HUES6 (cell line): ENCODE measurements at regions not wholly inside any gene's neighbourhood (a gene's known extent, or its start where the extent isn't known, plus 50 kb on each side); places are given as distances from the start of the nearest gene placed in this dataset.
"Not testable (repeated sequence)": the region's sequence is repeated elsewhere in the genome, so short reads cannot be mapped to it uniquely, and the experiment has no call there.

Source experiments
- H3K27ac ChIP-seq: 2 replicates; pipeline ENCODE4 v1.7.0; 2013; ENCODE audit warnings: low read depth, mild to moderate bottlenecking, low read length, inconsistent platforms
- H3K27me3 ChIP-seq: 2 replicates; pipeline ENCODE4 v1.6.1; 2013; ENCODE audit warnings: low read length; ENCODE audit not compliant: control insufficient read depth, insufficient read depth
- H3K36me3 ChIP-seq: 2 replicates; pipeline ENCODE4 v1.6.1; 2013; ENCODE audit warnings: low read length; ENCODE audit not compliant: control insufficient read depth, insufficient read depth
- H3K4me1 ChIP-seq: 2 replicates; pipeline ENCODE4 v1.6.1; 2013; ENCODE audit warnings: low read length; ENCODE audit not compliant: control insufficient read depth, insufficient read depth
- H3K4me3 ChIP-seq: 2 replicates; pipeline ENCODE4 v1.5.1; 2013; ENCODE audit warnings: low read depth, low read length
- H3K9ac ChIP-seq: one replicate; pipeline ENCODE4 v1.6.1; 2013; ENCODE audit warnings: mild to moderate bottlenecking, low read length
- H3K9me3 ChIP-seq: 2 replicates; pipeline ENCODE4 v1.6.1; 2013; ENCODE audit warnings: low read depth, low read length; ENCODE audit not compliant: control insufficient read depth, insufficient read depth

- no peaks in the 10 kb centered on the region for H3K36me3 ChIP-seq
- H3K9me3 ChIP-seq: peaks cover 35% of the 10 kb centered on the region
- H3K4me1 ChIP-seq: no peaks in the 10 kb centered on the region
- H3K9ac ChIP-seq: no peak overlapping the region
- no peaks in the 10 kb centered on the region for H3K27me3 ChIP-seq
- H3K4me3 ChIP-seq: no peak overlapping the region
- H3K27ac ChIP-seq: no peak overlapping the region
Measured at GRCh38 chr20:30593572-30593971, 663.9 kb upstream of the DEFB115 start.

DNA sequence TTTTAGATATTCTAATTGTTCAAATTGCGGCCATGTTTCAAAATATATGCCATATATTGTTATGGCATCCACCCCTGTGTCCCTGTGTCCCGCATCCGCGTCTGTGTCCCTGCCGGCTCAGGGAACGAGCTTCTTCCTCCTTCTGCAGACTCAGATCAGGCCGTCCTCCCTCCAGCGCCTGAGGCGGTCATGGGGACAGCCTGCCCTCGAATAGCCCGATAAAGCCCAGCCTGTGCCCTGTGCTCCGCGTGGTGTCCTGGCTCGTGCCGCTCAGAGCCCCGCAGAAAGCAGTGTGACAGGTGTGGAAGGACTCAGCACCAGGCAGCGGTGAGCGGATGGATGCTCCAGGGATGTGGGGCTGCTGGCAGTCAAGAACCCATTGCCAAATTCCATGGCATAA, 663.4 kb upstream of the DEFB115 start:
- H3K36me3 ChIP-seq: no peaks in the 10 kb centered on the region
- no peak overlapping the region for H3K27ac ChIP-seq
- H3K4me1 ChIP-seq: no peaks in the 10 kb centered on the region
- H3K9me3 ChIP-seq: peaks cover 38% of the 10 kb centered on the region
- H3K4me3 ChIP-seq: no peak overlapping the region
- H3K9ac ChIP-seq: no peak overlapping the region
- H3K27me3 ChIP-seq: no peaks in the 10 kb centered on the region

- Histone ChIP-seq H3K9ac (no peak overlapping the region), H3K27me3 (no peaks in the 10 kb centered on the region), H3K36me3 (no peaks in the 10 kb centered on the region), H3K9me3 (peaks cover 43% of the 10 kb centered on the region), H3K4me1 (no peaks in the 10 kb centered on the region), H3K4me3 (no peak overlapping the region), H3K27ac (no peak overlapping the region)
Measured at GRCh38 chr20:30595698-30596097, 661.8 kb upstream of the DEFB115 start.

- H3K27ac ChIP-seq, H3K27me3 ChIP-seq, H3K36me3 ChIP-seq, H3K4me3 ChIP-seq, H3K4me1 ChIP-seq, H3K9ac ChIP-seq: not testable (repeated sequence)
- H3K9me3 ChIP-seq: peaks cover 57% of the 10 kb centered on the region
Measured at GRCh38 chr20:30597429-30597828, 660.0 kb upstream of the DEFB115 start.

- Histone ChIP-seq H3K36me3 (no peaks in the 10 kb centered on the region), H3K9ac (no peak overlapping the region), H3K27me3 (no peaks in the 10 kb centered on the region), H3K4me1 (no peaks in the 10 kb centered on the region), H3K4me3 (no peak overlapping the region), H3K27ac (no peak overlapping the region), H3K9me3 (peaks cover 67% of the 10 kb centered on the region)
Measured at GRCh38 chr20:30598460-30599230, 658.8 kb upstream of the DEFB115 start.

DNA sequence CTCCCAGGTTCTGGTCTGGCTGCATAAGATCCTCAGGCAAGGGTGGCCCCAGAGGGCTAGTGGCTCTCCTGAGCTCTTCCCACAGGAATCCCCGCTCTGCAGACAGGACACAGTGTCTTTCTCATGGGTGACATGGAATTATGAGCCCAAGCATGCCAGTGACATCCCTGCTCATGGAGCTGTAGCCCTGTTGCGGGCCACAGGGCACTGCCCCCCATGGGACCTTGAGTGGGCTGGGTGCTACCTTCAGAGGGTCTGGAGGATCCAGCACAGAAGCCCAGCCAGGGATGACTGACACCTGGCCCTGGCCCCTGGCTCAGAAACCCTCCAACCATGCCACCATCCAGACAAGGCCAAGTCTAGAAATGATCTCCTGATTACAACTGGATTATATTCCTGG, 657.5 kb upstream of the DEFB115 start:
- H3K27ac ChIP-seq: no peak overlapping the region
- H3K9me3 ChIP-seq: peaks cover 69% of the 10 kb centered on the region
- H3K36me3 ChIP-seq: no peaks in the 10 kb centered on the region
- H3K4me1 ChIP-seq: no peaks in the 10 kb centered on the region
- H3K27me3 ChIP-seq: no peaks in the 10 kb centered on the region
- H3K4me3 ChIP-seq: no peak overlapping the region
- no peak overlapping the region for H3K9ac ChIP-seq

- no peaks in the 10 kb centered on the region for H3K27me3 ChIP-seq
- no peak overlapping the region for H3K4me3 ChIP-seq
- H3K27ac ChIP-seq: no peak overlapping the region
Measured at GRCh38 chr20:30601974-30602373, 655.5 kb upstream of the DEFB115 start.

GRCh38 chr20:30602424-30602823, 655.0 kb upstream of the DEFB115 start:
- no peak overlapping the region for H3K4me3 ChIP-seq
- peaks cover 78% of the 10 kb centered on the region for H3K9me3 ChIP-seq

More at GRCh38 chr20:30601974-30602373, 655.5 kb upstream of the DEFB115 start:
- Histone ChIP-seq H3K9ac (no peak overlapping the region), H3K36me3 (no peaks in the 10 kb centered on the region), H3K4me1 (no peaks in the 10 kb centered on the region), H3K9me3 (peaks cover 79% of the 10 kb centered on the region)

GRCh38 chr20:30606990-30607389, 650.5 kb upstream of the DEFB115 start:
- peaks cover 85% of the 10 kb centered on the region for H3K9me3 ChIP-seq

More at GRCh38 chr20:30602424-30602823, 655.0 kb upstream of the DEFB115 start:
- H3K9ac ChIP-seq: no peak overlapping the region
- no peaks in the 10 kb centered on the region for H3K4me1 ChIP-seq
- no peaks in the 10 kb centered on the region for H3K36me3 ChIP-seq
- no peaks in the 10 kb centered on the region for H3K27me3 ChIP-seq
- no peak overlapping the region for H3K27ac ChIP-seq

DNA sequence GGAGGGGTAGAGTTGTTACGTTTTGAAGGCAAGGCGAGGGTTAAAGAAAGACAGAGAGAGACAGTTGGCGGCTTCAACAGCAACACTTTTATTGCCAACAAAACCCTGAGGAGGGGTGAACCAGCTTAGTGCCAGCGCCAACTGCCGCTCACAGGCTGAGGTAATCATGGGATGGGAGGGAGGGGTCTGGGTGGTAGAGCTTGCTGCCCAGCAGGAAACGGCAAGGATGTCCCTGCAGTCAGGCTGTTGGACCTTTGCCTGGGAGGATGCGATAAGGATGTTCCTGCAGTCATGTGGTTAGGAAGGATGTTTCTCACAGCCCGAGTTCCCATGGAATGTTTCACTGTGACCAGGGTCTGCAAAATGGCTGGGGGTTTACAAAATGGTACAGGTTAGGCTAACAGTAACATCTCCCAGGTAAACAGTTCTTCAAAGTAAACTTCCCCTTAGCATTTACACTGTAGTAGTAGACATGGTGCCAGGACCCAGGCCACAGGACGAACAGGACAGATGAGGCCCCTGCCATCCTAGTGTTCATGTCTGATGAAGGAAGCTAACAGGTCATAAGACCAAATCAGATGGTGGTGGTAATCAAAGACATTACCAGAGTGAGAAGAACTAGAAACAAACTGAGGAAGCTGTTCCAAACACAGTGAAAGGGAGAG, 647.3 kb upstream of the DEFB115 start:
- Histone ChIP-seq H3K36me3 (no peaks in the 10 kb centered on the region), H3K27ac (no peak overlapping the region), H3K27me3 (no peaks in the 10 kb centered on the region), H3K9ac (no peak overlapping the region), H3K4me1 (no peaks in the 10 kb centered on the region), H3K9me3 (peaks cover 81% of the 10 kb centered on the region), H3K4me3 (no peak overlapping the region)

More at GRCh38 chr20:30606990-30607389, 650.5 kb upstream of the DEFB115 start:
- no peaks in the 10 kb centered on the region for H3K4me1 ChIP-seq
- no peak overlapping the region for H3K9ac ChIP-seq
- no peak overlapping the region for H3K27ac ChIP-seq
- no peaks in the 10 kb centered on the region for H3K36me3 ChIP-seq
- no peaks in the 10 kb centered on the region for H3K27me3 ChIP-seq
- H3K4me3 ChIP-seq: no peak overlapping the region

DNA sequence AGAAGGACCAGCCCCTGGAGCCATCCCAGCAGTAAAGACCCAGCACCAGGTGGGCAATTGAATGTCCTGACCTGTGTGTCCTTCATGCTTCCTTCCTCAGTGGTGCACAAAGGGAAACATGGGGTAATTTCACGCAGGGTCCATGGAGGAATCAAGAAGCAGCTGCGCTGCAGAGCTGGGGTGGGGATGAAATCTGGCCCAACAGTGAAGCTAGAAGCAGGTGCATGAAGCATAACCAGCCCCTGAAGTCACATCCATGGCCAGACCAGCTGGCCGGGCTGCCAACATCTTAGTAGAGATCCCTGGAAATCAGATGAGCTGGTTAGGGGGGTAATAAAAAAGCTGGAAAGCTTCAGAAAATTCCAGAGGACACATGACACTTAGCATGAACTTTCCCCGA, 646.7 kb upstream of the DEFB115 start:
- no peaks in the 10 kb centered on the region for H3K36me3 ChIP-seq
- H3K9me3 ChIP-seq: peaks cover 79% of the 10 kb centered on the region
- no peaks in the 10 kb centered on the region for H3K4me1 ChIP-seq
- no peaks in the 10 kb centered on the region for H3K27me3 ChIP-seq
- no peak overlapping the region for H3K27ac ChIP-seq
- H3K4me3 ChIP-seq: no peak overlapping the region
- H3K9ac ChIP-seq: no peak overlapping the region
